Pancreas (tissue), 10 donors: ENCODE measurements at regions not wholly inside any gene's neighbourhood (a gene's known extent, or its start where the extent isn't known, plus 50 kb on each side); places are given as distances from the start of the nearest gene placed in this dataset.

Experiments
- ATAC-seq, 4 donors: fragments of 200-7000 bp; cut with Tn5 transposase; one replicate each; pipeline versions ENCODE4 v1.8.0 to v1.9.1; 2020; ENCODE audit warnings: mild to moderate bottlenecking in 4 of 4, moderate library complexity in 4 of 4
- DNase-seq, 6 donors: peaks; one replicate each; pipeline ENCODE4 v3.0.0-alpha.2; 2020
- FAIRE-seq: peaks from 2 replicates; lab custom pipeline; 2012; peaks lifted over from hg19 to GRCh38; lab: Jason Lieb, UNC
- H3K27ac ChIP-seq, 4 donors: fragments of 200-600 bp; sonication (generic); 1 replicate in 3 of 4; 2 replicates in 1 of 4; pipeline versions ENCODE4 v1.5.0 to v1.8.0; 2020
- H3K27me3 ChIP-seq, 4 donors: fragments of 200-600 bp; one replicate each; pipeline ENCODE4 v1.8.0; 2021
- H3K36me3 ChIP-seq, 3 donors: fragments of 200-600 bp; sonication (generic) in 1 of 3; one replicate each; pipeline versions ENCODE4 v1.5.0 to v1.8.0; 2020 to 2021
- H3K4me1 ChIP-seq, 3 donors: fragments of 200-600 bp; one replicate each; pipeline ENCODE4 v1.8.0; 2021
- H3K4me3 ChIP-seq, 4 donors: fragments of 200-600 bp; sonication (generic) in 2 of 4; one replicate each; pipeline versions ENCODE4 v1.5.0 to v1.8.0; 2020 to 2021
- H3K9me3 ChIP-seq, 4 donors: fragments of 200-600 bp; one replicate each; pipeline ENCODE4 v1.8.0; 2021
- CTCF ChIP-seq, 4 donors: fragments of 200-600 bp; sonication (generic) in 3 of 4; IDR thresholded peaks; one replicate each; pipeline versions ENCODE4 v1.5.0 to v1.8.0; 2021; ENCODE audit warnings: antibody characterized with exemption in 4 of 4
- WGBS, 2 donors: extraction: QIAGEN DNeasy Blood & Tissue Kit; methylation state at CpG; one replicate each; pipeline ENCODE4 v1.1.7; 2013; 5-methylcytosine and 5-hydroxymethylcytosine counted together
- intact Hi-C, 3 donors: fragments of 100-400 bp; cut with DNase I; formaldehyde crosslinking; loops; one replicate each; pipeline versions ENCODE4 v1.11.1 to v1.14.2; 2022
- donor health status: healthy with polysubstance abuse.
- donor health status: DM: no; HTN: no; CAD: no; lungs with moderate emphysema.
- donor health status: DM: no; HTN: no; CAD: no.
- donor health status: control.
- donor health status: control.
- donor health status: Bipolar disorder and iron deficiency.
- donor health status: DM: yes; HTN: yes; CAD: no.
- donor health status: DM: no; HTN: no; CAD: no.
- donor health status: DM: no; HTN: no; CAD: no.
- donor health status: DM: yes; HTN: yes; CAD: no.

DNA sequence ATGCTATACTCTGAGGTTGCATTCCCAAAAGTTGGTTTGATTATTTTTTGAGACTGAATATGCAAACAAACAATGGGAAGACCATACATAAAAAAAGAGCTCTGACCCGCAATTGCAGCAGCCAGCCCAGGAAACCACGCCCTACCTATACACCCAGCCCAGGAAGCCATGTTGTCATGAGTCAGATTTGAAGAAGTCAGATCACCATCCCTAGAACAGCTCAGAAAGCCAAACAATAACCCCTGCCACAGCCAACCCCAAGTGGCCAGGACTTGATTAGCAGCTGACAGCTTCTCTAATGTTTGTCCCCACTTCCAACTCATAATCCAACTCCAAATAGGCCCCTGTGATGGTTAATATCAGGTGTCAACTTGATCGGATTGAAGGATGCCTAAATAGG, 621.9 kb downstream of the NPHP4 start:
- ATAC-seq (no peak), DNase-seq (no peak), FAIRE-seq (no peak)
- no peak overlapping the region for H3K27ac ChIP-seq
- intact Hi-C loops = no loop called here
- WGBS, 2 donors = 58 to 60% methylated on average over 3 of the region's 3 CpGs
- no peak for TF ChIP-seq CTCF (IDR thresholded peaks at IDR 0.05)
- no peaks in the 10 kb centered on the region for H3K4me1 ChIP-seq
- no peaks in the 10 kb centered on the region for H3K9me3 ChIP-seq
- no peak overlapping the region for H3K4me3 ChIP-seq
- no peaks in the 10 kb centered on the region for H3K36me3 ChIP-seq
- H3K27me3 ChIP-seq = no peaks in the 10 kb centered on the region

DNA sequence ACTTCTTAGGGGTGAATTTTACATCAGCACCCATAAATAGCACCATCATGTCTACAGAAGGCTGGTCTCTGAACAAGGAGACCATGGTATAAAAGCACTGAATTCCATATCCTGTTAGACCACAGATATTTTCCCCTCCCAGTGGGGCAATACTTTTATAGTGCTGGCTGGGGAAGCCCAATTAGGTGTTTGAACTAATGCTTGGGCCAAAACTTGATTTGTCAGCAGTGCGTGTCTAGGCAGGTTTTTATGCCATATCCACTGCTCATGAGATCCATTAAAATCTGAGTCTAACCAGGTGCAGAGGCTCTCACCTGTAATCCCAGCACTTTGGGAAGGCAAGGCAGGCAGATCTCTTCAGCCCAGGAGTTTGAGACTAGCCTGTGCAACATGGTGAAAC, 623.0 kb downstream of the NPHP4 start:
- ATAC-seq (no peak), DNase-seq (no peak), FAIRE-seq (no peak)
- Histone ChIP-seq H3K36me3 (no peaks in the 10 kb centered on the region), H3K27ac (no peak overlapping the region), H3K27me3 (no peaks in the 10 kb centered on the region), H3K4me3 (no peak overlapping the region), H3K4me1 (no peaks in the 10 kb centered on the region), H3K9me3 (no peaks in the 10 kb centered on the region)
- no peak for TF ChIP-seq CTCF (IDR thresholded peaks at IDR 0.05)
- intact Hi-C loops = no loop called here
- WGBS, 2 donors = 79 to 86% methylated on average over 1 of the region's 1 CpG

DNA sequence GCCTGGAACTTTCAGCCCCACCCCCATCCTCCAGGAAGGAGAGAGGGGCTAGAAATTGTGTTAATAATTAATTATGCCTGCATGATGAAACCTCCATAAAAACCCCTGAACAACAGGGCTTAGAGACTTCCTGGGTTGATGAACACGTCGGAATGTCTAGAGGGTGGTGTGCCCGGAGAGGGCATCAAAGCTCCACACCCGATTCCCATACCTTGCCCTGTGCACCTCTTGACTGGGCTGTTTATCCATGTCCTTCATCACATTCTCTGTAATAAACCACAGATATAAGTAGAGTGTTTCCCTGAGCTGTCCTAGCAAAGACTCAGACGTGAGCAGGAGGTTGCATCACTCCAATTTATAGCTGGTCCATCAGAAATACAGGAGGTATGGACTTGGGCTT, 624.0 kb downstream of the NPHP4 start:
- no peak for TF ChIP-seq CTCF (IDR thresholded peaks at IDR 0.05)
- 23 to 31% methylated on average over 5 of the region's 5 CpGs for WGBS, 2 donors
- peak in 1 of 4 donors; percentile 25 for ATAC-seq

GRCh38 chr1:5367306-5367705, 624.9 kb downstream of the NPHP4 start:
- no peak for ATAC-seq
- WGBS, 2 donors = 53 to 76% methylated on average over 6 of the region's 6 CpGs
- intact Hi-C loops = no loop called here
- DNase-seq = no peak
- TF ChIP-seq CTCF (IDR thresholded peaks at IDR 0.05) = no peak
- H3K4me3 ChIP-seq = no peak overlapping the region
- H3K36me3 ChIP-seq = no peaks in the 10 kb centered on the region
- no peaks in the 10 kb centered on the region for H3K27me3 ChIP-seq
- no peak overlapping the region for H3K27ac ChIP-seq
- no peaks in the 10 kb centered on the region for H3K9me3 ChIP-seq
- no peaks in the 10 kb centered on the region for H3K4me1 ChIP-seq
- FAIRE-seq = no peak

More for the DNA sequence above, 624.0 kb downstream of the NPHP4 start:
- Histone ChIP-seq H3K9me3 (no peaks in the 10 kb centered on the region), H3K4me1 (no peaks in the 10 kb centered on the region), H3K27ac (no peak overlapping the region), H3K27me3 (no peaks in the 10 kb centered on the region), H3K4me3 (no peak overlapping the region), H3K36me3 (no peaks in the 10 kb centered on the region)
- intact Hi-C loops = no loop called here
- no peak for DNase-seq
- no peak for FAIRE-seq

- no peak for ATAC-seq
- H3K4me1 ChIP-seq = no peaks in the 10 kb centered on the region
- H3K36me3 ChIP-seq = no peaks in the 10 kb centered on the region
- intact Hi-C loops = no loop called here
- no peak for DNase-seq
- FAIRE-seq = no peak
- whole genome bisulfite sequencing, 2 donors = 48 to 62% methylated on average over 5 of the region's 5 CpGs
- TF ChIP-seq CTCF (IDR thresholded peaks at IDR 0.05) = no peak
- no peaks in the 10 kb centered on the region for H3K27me3 ChIP-seq
- no peak overlapping the region for H3K4me3 ChIP-seq
- no peak overlapping the region for H3K27ac ChIP-seq
- no peaks in the 10 kb centered on the region for H3K9me3 ChIP-seq
These were observed 626.5 kb downstream of the NPHP4 start for GRCh38 chr1:5365751-5366150.
